GM12891 (cell line): ENCODE measurements at regions not wholly inside any gene's neighbourhood (a gene's known extent, or its start where the extent isn't known, plus 50 kb on each side); places are given as distances from the start of the nearest gene placed in this dataset.

Experiments
- POLR2A ChIP-seq: IDR thresholded peaks from 2 replicates; pipeline ENCODE4 v1.6.1; 2011; ENCODE audit warnings: low read depth, low read length, control low read depth
- POLR2AphosphoS5 ChIP-seq: IDR thresholded peaks from 2 replicates; pipeline ENCODE4 v1.6.1; 2011; ENCODE audit warnings: low read depth, low read length, control low read depth
- POU2F2 ChIP-seq: IDR thresholded peaks from 2 replicates; pipeline ENCODE4 v1.6.1; 2011; ENCODE audit warnings: low read depth, mild to moderate bottlenecking, control low read depth, low read length, moderate library complexity
- SPI1 ChIP-seq: IDR thresholded peaks from 2 replicates; pipeline ENCODE4 v1.6.1; 2011; ENCODE audit warnings: low read depth, low read length, control low read depth

GRCh38 chr2:194327196-194327888 lies 1329.7 kb upstream of the SLC39A10 start:
- no peak for TF ChIP-seq POLR2AphosphoS5
- TF ChIP-seq POLR2A, result no peak
- no peak for TF ChIP-seq SPI1
- no peak for TF ChIP-seq POU2F2
